ENCODE measurements at regions not wholly inside any gene's neighbourhood (a gene's known extent, or its start where the extent isn't known, plus 50 kb on each side); places are given as distances from the start of the nearest gene placed in this dataset.

DNA sequence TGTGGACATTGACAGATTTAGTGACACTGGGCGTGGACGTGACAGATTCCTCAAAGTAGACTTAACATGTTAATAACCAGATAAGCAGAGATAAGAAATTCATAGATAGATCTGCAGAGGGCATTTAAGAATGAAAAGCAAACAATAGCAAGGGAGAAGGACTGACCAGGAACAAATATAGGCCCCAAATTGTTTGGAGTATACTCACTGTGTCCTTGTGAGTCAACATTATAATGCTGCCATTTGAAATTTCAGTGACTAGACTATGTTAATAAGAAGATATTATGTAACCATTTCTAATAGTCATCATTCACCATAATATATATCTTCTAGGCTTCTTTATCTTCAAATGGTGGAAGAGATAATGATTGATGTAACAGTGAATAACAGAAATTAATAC lies 78.1 kb upstream of the SLC38A11 start:
- no peaks in the 10 kb centered on the region for H3K4me1 ChIP-seq
- no peak for DNase-seq (ENCODE audit: low spot score in 2 of 2)

GRCh38 chr2:165032559-165032958 lies 77.2 kb upstream of the SLC38A11 start:
- Histone ChIP-seq H3K9me3 (no peaks in the 10 kb centered on the region), H3K36me3 (no peaks in the 10 kb centered on the region), H3K4me1 (no peaks in the 10 kb centered on the region), H3K4me3 (no peak overlapping the region), H3K27me3 (no peaks in the 10 kb centered on the region), H3K27ac (no peak overlapping the region)
- 59 to 71% methylated on average over 2 of the region's 2 CpGs for WGBS, 2 donors
- TF ChIP-seq EP300 (IDR thresholded peaks at IDR 0.05) (no peak), POLR2A (IDR thresholded peaks at IDR 0.05) (no peak), CTCF (IDR thresholded peaks at IDR 0.05) (no peak)
- no peak for DNase-seq (ENCODE audit: low spot score in 2 of 2)

More for the DNA sequence above, 78.1 kb upstream of the SLC38A11 start:
- Histone ChIP-seq H3K27ac (no peak overlapping the region), H3K9me3 (no peaks in the 10 kb centered on the region), H3K27me3 (no peaks in the 10 kb centered on the region), H3K36me3 (no peaks in the 10 kb centered on the region), H3K4me3 (no peak overlapping the region)
- WGBS, 2 donors: 79 to 90% methylated on average over 2 of the region's 2 CpGs
- TF ChIP-seq POLR2A (IDR thresholded peaks at IDR 0.05) (no peak), CTCF (IDR thresholded peaks at IDR 0.05) (no peak), EP300 (IDR thresholded peaks at IDR 0.05) (no peak)

GRCh38 chr2:165024199-165024598 lies 68.9 kb upstream of the SLC38A11 start:
- Histone ChIP-seq H3K27me3 (no peaks in the 10 kb centered on the region), H3K27ac (no peak overlapping the region), H3K9me3 (no peaks in the 10 kb centered on the region), H3K4me1 (no peaks in the 10 kb centered on the region), H3K36me3 (no peaks in the 10 kb centered on the region), H3K4me3 (no peak overlapping the region)
- no peak for DNase-seq (ENCODE audit: low spot score in 2 of 2)
- WGBS, 2 donors: 59 to 60% methylated on average over 3 of the region's 3 CpGs
- TF ChIP-seq CTCF (IDR thresholded peaks at IDR 0.05) (no peak), EP300 (IDR thresholded peaks at IDR 0.05) (no peak), POLR2A (IDR thresholded peaks at IDR 0.05) (no peak)

DNA sequence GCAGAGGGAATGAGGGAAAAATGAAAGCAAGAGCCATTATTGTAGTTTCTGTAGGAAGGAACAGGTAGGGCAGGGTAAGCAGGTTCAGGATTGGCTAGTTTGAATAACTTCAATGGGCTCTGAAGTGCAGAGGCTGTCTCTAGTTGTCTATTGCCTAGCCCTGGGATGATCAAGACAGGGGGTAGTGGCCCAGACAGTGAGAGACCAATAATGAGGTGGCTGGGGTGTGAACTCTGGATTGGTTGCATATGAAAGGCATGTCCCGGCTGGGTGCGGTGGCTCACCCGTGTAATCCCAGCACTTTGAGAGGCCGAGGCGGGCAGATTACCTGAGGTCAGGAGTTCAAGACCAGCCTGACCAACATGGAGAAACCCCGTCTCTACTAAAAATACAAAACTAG lies 67.5 kb upstream of the SLC38A11 start:
- DNase-seq (ENCODE audit: low spot score in 2 of 2): no peak
- H3K4me3 ChIP-seq: no peak overlapping the region
- H3K36me3 ChIP-seq: no peaks in the 10 kb centered on the region
- H3K9me3 ChIP-seq: no peaks in the 10 kb centered on the region
- no peak for TF ChIP-seq EP300 (IDR thresholded peaks at IDR 0.05)
- no peak for TF ChIP-seq CTCF (IDR thresholded peaks at IDR 0.05)
- TF ChIP-seq POLR2A (IDR thresholded peaks at IDR 0.05): no peak
- H3K27me3 ChIP-seq: no peaks in the 10 kb centered on the region
- no peak overlapping the region for H3K27ac ChIP-seq
- H3K4me1 ChIP-seq: no peaks in the 10 kb centered on the region
- 84 to 91% methylated on average over 6 of the region's 6 CpGs for WGBS, 2 donors

DNA sequence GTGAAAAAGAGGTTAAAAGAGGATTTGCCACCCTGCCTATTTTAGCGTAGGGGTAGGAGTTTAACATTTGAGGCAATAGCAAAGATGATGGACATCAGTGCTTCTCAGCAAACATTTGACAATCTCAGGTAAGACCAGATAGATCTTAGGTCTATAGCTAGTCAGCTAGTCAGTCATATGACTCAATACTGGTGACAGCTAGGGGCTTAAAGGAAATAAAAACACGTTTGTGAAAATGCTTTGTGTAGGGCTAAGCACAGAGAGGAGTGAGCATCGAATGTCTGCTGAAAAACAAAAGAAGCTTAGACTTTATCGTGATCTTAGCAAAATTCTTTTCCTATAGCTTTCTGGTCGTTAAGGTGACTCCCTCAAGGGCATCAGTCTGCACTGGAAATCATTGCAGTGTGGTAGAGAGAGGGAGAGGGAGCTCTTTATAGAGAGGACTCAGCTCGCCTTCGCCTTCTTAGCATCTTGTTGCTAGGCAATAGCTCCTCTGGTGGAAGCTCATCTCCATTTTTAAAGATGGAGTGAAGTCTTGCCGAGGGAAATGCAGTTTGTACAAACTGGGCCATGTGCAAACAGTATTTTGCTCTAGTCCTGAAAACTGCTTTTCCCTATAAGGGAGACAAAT lies 62.8 kb upstream of the SLC38A11 start:
- H3K4me1 ChIP-seq: peaks cover 0 to 11% (median 0%) of the 10 kb centered on the region in 4 donors
- no peak overlapping the region for H3K27ac ChIP-seq
- H3K4me3 ChIP-seq: no peak overlapping the region
- H3K9me3 ChIP-seq: no peaks in the 10 kb centered on the region
- DNase-seq (ENCODE audit: low spot score in 2 of 2): no peak
- WGBS, 2 donors: 34 to 36% methylated on average over 8 of the region's 8 CpGs
- H3K27me3 ChIP-seq: no peaks in the 10 kb centered on the region
- TF ChIP-seq CTCF (IDR thresholded peaks at IDR 0.05): no peak
- TF ChIP-seq EP300 (IDR thresholded peaks at IDR 0.05): no peak
- H3K36me3 ChIP-seq: no peaks in the 10 kb centered on the region

Measured in tibial nerve (tissue), 4 donors.